Fibroblast of upper back skin (primary cell): ENCODE measurements at regions not wholly inside any gene's neighbourhood (a gene's known extent, or its start where the extent isn't known, plus 50 kb on each side); places are given as distances from the start of the nearest gene placed in this dataset.
"Not testable (repeated sequence)": the region's sequence is repeated elsewhere in the genome, so short reads cannot be mapped to it uniquely, and the experiment has no call there.

Experiments
- DNase-seq: peaks from one replicate; pipeline ENCODE4 v3.0.0-alpha.2; 2013

DNA sequence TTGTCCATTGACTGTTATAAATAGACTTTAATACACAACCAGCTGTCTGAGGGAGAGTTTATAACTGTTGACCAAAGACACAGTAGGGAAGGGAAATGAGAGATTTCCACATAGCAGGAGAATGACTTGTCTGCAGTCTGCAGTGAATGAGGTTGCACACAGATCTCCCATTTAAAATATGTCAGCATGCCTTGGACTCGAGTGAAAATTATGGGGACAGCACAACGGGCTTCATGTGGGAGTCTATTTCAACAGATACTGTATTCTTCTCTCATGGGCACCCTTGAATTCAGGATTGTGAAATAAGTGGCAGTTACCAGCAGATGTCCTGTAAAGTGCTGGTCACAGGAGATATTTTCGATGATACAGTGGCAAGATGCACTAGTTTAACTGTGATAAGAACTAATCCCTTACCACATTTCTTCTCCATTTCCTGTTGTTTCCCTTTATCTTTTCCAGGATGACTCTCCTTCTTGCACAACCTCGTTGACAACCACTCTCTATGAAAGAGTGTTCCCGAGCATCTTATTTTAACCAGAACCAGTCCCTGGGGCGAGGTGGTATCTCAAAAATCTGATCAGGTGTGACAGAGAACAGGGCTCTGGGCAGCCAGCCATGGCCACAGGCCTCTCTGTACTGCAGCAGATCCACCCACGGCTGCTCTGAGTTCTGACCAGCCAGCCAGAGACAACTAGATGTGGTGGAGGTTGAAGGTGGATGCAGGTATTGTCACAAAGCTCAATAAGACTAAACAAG is 51.5 kb upstream of the MAP3K1 start:
- DNase-seq = peak; percentile 47

GRCh38 chr5:56763182-56763581 is 52.2 kb upstream of the MAP3K1 start:
- no peak for DNase-seq

DNA sequence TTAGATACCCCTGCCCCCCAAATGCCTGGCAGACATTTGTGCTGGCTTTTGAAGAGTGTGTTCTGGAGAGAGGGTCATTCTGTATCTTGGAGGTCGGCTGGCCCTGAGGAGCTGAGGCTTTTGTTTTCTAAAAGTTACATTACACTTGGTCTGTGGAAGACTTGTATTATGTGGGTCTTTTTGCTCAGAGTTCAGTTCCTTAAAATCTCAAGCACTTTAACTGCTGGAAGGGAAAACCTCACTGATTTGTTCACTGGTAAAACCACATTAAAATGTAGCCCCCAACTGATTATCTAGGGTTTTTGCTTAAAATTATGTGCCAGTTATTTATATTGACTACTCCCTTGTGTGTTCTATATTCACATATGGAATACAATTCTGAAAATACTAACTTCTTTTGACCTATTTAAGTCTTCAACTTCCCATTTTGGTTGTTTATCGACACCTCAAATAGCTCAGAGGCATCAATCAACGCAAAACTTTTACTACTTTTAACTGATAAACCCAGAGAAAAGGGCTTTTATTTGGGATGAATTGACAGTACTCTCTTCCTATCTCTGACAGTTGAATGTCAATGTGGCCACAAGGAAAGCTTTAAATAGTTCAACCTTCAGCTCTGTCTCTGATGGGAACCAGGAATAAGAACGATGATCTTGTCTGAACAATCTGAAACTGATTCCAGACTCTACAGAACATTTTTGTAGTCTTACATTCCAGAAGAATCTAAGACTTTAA is 54.0 kb upstream of the MAP3K1 start:
- DNase-seq = no peak

DNA sequence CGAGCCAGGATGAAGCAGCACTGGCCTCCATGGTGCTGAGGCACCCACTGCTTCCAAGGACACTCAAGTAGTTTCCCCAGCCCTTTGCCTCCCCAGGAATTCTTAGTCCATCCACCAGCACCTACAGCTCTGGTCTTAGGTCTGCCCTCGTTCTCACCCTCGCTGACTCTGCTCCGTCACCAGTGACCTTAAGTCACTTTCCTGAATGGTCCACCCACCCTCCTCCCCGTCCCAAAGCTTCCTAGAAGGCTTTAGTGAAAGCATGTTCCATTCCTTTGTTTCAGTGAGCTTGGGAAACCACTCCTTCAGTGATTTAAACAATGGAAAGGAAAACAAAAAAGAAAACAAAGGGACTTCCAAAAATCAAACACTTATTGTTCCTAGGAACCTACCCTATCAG is 54.6 kb upstream of the MAP3K1 start:
- DNase-seq = no peak

DNA sequence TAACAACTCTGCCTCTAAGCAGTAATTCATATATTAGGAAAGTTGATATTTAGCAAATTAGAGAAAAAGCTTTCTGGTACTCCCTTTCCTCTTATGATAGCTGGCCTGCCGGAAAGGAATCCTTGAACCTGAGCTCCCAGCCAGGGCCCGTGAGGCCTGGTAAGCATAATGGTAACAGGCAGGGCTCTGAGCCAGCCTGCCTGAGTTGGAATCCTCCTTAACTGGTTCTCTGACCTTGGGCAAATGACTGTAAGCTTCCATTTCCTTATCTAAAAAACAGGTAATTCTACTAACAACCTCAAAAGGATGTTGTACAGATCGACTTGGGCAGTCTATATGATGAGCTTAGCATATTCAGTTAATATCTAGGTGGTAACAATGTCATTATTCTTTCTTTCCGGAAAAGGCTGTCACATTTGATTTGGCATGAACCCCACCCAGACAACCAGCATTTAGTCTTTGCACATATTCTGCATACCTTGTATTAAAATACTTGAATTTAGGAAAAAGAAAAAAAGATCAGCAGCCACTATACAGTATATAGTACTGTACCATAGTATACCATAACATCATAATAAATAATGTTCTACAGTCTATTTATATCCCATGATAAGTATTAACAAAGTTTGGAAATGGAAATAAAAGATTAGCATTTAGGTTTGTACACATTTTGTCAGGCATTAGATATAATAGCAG is 55.7 kb upstream of the MAP3K1 start:
- no peak for DNase-seq

DNA sequence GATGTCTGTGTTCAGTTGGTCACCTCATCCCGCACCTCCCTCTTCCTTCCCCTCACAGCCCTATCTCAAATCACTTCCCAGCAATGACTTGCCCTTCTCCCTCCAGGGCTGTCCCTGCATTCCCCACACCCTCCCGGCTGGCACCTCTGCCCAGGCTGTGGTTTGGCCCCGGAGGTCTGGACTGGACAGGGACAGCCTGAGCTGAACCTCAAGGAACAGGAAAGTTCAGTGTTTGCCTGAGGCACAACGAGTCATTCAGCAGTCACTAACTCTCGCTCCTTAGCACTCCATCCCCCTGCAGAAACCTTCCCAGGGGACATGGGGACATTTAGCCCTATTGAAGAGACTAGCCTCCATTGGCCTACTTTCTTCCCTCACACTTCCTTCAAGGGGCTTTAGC is 58.3 kb upstream of the MAP3K1 start:
- DNase-seq = no peak

GRCh38 chr5:56755036-56755555 is 60.3 kb upstream of the MAP3K1 start:
- DNase-seq = peak; percentile 49

DNA sequence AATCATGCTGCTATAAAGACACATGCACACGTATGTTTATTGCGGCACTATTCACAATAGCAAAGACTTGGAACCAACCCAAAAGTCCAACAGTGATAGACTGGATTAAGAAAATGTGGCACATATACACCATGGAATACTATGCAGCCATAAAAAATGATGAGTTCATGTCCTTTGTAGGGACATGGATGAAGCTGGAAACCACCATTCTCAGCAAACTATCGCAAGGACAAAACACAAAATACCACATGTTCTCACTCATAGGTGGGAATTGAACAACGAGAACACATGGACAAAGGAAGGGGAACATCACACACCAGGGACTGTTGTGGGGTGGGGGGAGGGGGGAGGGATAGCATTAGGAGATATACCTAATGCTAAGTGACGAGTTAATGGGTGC is 61.8 kb upstream of the MAP3K1 start:
- not testable (repeated sequence) for DNase-seq

DNA sequence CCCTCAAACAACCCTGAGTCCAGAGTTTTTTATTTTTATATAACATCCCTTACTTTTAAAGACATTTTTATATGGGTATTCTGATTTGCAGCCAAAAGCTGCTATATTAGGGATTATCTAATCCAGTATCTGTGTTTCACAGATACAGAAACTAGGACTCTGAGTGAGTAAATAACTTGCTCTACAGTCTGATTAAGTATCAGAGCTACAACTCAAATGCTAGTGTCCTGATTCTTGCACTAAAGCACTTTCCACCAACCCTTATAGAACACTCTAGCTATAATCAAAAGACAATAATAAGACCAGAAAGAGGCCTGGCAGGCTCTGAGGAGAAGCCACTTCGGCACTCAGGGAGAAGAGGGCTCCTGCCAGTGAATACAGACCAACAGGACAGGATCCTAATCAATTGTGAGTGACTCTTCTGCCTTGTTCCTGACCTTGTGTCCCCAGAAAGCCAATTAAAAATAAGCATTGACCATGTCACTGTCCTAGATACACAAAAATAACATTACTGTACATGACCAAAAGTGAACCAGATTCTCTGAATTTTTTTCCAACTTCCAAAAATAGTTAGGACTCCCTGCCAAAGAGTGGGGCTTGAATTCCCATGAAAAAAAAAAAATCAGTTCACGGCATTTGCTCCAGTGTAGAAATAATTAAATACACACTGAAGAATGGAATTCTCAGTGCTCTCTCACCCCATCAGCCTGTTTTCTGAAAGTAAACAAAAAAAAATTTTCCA is 63.6 kb upstream of the MAP3K1 start:
- DNase-seq = peak; percentile 2

DNA sequence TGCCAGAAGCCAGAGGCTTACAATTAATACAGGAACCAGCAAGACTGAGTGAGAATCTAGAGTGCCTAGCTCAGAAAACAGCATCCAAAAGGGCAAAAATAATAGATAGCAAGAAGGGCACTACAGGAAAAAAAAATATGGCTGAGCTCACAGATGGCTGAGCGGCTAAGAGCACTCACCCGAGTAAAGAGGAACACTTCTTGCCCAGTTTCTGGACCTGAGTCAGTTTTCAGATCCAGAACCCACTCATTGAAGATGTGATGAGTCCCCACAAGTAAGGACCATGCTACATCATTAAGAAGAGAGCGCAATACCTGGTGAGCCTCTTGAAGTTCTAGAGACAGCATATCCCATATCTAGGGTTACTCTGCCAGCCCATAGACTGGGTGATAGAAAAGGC is 65.5 kb upstream of the MAP3K1 start:
- DNase-seq = no peak

DNA sequence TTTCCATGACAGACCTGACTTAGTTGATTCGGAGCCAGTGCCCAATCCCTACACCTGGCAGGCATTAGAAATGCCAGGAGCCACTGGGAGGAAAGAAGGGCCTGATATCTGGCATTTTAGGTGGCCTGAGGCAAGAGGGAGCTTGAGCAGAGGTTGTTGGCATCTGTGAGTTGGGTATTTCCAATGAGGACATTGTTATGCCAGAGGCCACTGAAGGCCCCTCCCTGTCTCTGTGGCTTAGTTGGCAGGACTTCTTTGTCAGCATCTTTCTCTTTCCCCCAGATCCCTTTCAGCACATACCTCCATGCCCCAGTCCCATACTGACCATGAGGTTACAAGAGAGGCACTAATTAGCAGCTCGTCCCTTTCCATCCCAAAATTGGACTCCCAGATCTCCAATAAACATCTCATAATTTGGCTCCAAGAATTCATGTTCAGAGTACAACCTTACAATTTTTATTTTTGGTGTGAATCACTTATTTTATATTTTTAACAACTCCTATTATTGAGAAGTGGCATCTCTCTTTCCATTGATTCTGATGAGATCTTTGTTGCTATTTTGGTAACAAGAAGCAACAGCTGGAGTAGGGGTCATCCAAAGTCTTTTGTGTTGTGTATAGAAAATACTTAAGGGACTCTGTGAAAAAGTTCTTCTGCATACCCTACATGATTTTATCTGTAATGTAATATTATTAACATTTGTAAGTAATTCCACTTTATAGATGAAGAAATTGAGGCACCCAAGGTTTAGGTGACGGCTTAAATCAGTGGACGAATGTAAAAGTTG is 68.6 kb upstream of the MAP3K1 start:
- DNase-seq = no peak

DNA sequence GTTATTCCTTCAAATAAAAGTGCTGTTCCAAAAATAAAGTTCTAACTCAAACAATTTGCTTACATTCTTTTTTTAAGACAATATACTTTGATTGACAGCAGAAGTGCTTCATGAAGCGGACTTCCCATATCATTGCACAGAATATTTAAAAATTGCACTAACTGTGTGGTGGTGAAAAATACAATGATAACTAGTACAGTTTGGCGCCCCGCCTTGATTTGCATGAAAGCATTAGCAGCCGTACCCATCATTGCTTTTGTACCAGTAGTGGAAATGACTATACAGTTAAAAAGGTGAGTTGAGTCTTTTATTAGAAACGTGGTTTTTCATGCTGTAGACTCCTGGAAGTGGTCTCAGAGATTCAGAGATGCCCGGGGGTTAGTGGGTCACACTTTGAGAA is 69.5 kb upstream of the MAP3K1 start:
- no peak for DNase-seq

- no peak for DNase-seq
These were observed 74.5 kb upstream of the MAP3K1 start for GRCh38 chr5:56740868-56741267.

GRCh38 chr5:56739990-56740389 is 75.4 kb upstream of the MAP3K1 start:
- DNase-seq = peak; percentile 13

- no peak for DNase-seq
These were observed 77.3 kb upstream of the MAP3K1 start for GRCh38 chr5:56737951-56738606.

DNA sequence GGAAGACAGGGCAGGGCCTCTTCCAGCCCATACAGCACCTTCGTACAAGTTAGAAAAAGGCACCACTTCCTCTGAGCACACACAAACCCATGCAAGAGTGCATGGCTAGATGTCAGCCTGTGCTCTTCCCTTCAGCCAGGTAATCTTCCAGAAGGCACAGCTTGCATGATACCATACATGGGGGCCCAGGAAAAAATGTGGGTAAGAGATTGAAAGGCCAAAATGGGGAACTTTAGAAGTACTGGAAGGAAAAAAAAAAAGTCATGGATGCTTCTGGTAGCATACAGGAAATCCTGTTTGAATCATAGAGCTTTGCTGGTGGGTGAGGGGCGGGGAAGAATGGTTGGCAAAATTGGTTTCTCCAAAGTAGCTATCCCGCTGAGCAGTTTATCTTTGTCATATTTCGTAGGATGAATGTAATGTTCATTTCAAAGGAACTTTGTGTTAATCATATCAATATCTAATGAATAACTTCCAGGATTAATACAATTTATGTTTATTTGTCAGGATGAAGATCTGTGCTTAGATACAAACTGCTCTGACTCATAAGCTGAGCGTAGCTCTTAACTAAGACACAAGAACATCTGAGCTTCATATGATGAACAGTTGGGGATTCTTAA is 78.2 kb upstream of the MAP3K1 start:
- DNase-seq = peak; percentile 23

- DNase-seq = peak; percentile 9
These were observed 79.3 kb upstream of the MAP3K1 start for GRCh38 chr5:56735849-56736641.

DNA sequence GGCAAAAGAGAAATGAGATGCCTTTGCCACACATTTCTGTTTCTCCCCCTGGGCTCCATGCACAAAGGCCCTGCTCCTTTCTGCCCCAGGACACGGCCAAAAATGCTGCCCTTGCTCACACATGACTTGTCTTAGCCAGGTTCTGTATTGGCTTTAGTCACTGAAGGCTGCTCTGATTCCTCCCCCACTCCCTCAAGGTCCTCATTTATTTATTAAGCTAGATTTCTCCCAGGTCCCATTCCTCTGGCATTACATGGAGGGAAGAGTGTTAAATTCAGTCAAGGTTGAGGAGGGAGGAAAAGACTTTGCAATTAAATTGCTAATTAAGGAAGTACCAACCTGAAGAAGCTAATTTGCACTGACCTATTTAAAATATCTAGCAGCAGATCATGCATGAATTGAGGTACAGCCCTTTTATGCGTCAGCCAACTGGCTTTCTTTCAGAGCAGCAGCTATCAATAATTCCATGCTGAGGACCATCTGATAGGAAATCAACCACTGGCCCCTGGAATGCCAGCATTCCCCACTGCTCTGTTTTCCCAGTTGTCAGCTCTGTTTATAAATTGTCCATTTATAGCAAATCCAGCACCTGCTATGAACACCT is 81.2 kb upstream of the MAP3K1 start:
- no peak for DNase-seq

- DNase-seq = no peak
These were observed 81.8 kb upstream of the MAP3K1 start for GRCh38 chr5:56733580-56733979.

GRCh38 chr5:56732121-56732520 is 83.2 kb upstream of the MAP3K1 start:
- no peak for DNase-seq
